Gastrocnemius medialis (tissue), 4 donors: ENCODE measurements at regions not wholly inside any gene's neighbourhood (a gene's known extent, or its start where the extent isn't known, plus 50 kb on each side); places are given as distances from the start of the nearest gene placed in this dataset.
A peak's percentile ranks its signal among the peaks of the same experiment; 100 is the strongest.

Experiments
- ATAC-seq, 2 donors: fragments of 150-250 bp; one replicate each; pipeline ENCODE4 v1.9.1; 2016
- DNase-seq, 2 donors: peaks; one replicate each; pipeline ENCODE4 v3.0.0-alpha.2; 2019
- H3K27ac ChIP-seq, 4 donors: fragments of 200-600 bp; sonication (generic); 1 replicate in 1 of 4; 2 replicates in 3 of 4; pipeline ENCODE4 v1.5.1; 2016 to 2018; ENCODE audit warnings: mild to moderate bottlenecking in 2 of 4, moderate library complexity in 1 of 4
- H3K27me3 ChIP-seq, 3 donors: fragments of 200-600 bp; sonication (generic) in 2 of 3; 1 replicate in 1 of 3; 2 replicates in 2 of 3; pipeline versions ENCODE4 v1.5.1 to v1.6.0; 2016 to 2019; ENCODE audit warnings: mild to moderate bottlenecking in 1 of 3, moderate library complexity in 1 of 3
- H3K36me3 ChIP-seq, 2 donors: fragments of 200-600 bp; sonication (generic) in 1 of 2; one replicate each; pipeline ENCODE4 v1.5.1; 2017 to 2018
- H3K4me1 ChIP-seq, 2 donors: fragments of 200-600 bp; sonication (generic) in 1 of 2; one replicate each; pipeline ENCODE4 v1.5.1; 2016 to 2017; ENCODE audit warnings: mild to moderate bottlenecking in 2 of 2
- H3K4me3 ChIP-seq, 4 donors: fragments of 200-600 bp; sonication (generic) in 3 of 4; 1 replicate in 1 of 4; 2 replicates in 3 of 4; pipeline ENCODE4 v1.5.1; 2016 to 2019; ENCODE audit warnings: mild to moderate bottlenecking in 2 of 4
- H3K9me3 ChIP-seq, 3 donors: fragments of 200-600 bp; sonication (generic) in 2 of 3; 1 replicate in 1 of 3; 2 replicates in 2 of 3; pipeline ENCODE4 v1.5.1; 2016 to 2019
- CTCF ChIP-seq, 5 experiments: fragments of 450-650 bp in 3 of 5; fragments of 200-600 bp in 2 of 5; sonication (generic) in 2 of 5; IDR thresholded peaks in 4 of 5; conservative IDR thresholded peaks in 1 of 5; 1 replicate in 4 of 5; 2 replicates in 1 of 5; pipeline ENCODE4 v1.5.1; 2016 to 2019; ENCODE audit warnings: antibody characterized with exemption in 5 of 5, mild to moderate bottlenecking in 3 of 5, moderate library complexity in 3 of 5
- POLR2A ChIP-seq, 2 donors: fragments of 450-650 bp; IDR thresholded peaks; one replicate each; pipeline ENCODE4 v1.6.1; 2017; ENCODE audit warnings: antibody characterized with exemption in 2 of 2, mild to moderate bottlenecking in 2 of 2, moderate library complexity in 2 of 2
- in situ Hi-C, 4 donors: fragments of 200-750 bp; cut with MboI; loops; one replicate each; pipeline versions ENCODE4 v1.15.0 to v1.8.0; 2017; ENCODE audit warnings: low sequenced_read_pairs in 4 of 4
- intact Hi-C: fragments of 100-400 bp; cut with DNase I; formaldehyde crosslinking; loops from one replicate; pipeline ENCODE4 v1.15.1; 2023; ENCODE audit warnings: low total_unique reads

- intact Hi-C loops = no loop called here
- Histone ChIP-seq H3K36me3 (no peaks in the 10 kb centered on the region), H3K9me3 (no peaks in the 10 kb centered on the region), H3K27ac (no peak overlapping the region), H3K4me1 (peaks cover 5 to 9% of the 10 kb centered on the region in 2 donors), H3K27me3 (no peaks in the 10 kb centered on the region), H3K4me3 (no peak overlapping the region)
- DNase-seq (no peak), ATAC-seq (no peak)
- TF ChIP-seq CTCF (IDR thresholded peaks at IDR 0.05 in 4 of 5, conservative IDR thresholded peaks at IDR 0.05 in 1 of 5) (no peak), POLR2A (IDR thresholded peaks at IDR 0.05) (no peak)
- in situ Hi-C loops = no loop called here
Measured at GRCh38 chr3:159789742-159790635, 198.6 kb upstream of the IL12A start.

GRCh38 chr3:159791336-159791735 is 197.3 kb upstream of the IL12A start:
- no peak overlapping the region for H3K4me3 ChIP-seq
- no peak for DNase-seq
- H3K27ac ChIP-seq = no peak overlapping the region
- no peak for TF ChIP-seq CTCF (IDR thresholded peaks at IDR 0.05 in 4 of 5, conservative IDR thresholded peaks at IDR 0.05 in 1 of 5)
- no peak for TF ChIP-seq POLR2A (IDR thresholded peaks at IDR 0.05)
- in situ Hi-C loops = no loop called here
- H3K9me3 ChIP-seq = no peaks in the 10 kb centered on the region
- no peaks in the 10 kb centered on the region for H3K27me3 ChIP-seq
- ATAC-seq = no peak
- no peaks in the 10 kb centered on the region for H3K36me3 ChIP-seq
- peaks cover 5 to 9% of the 10 kb centered on the region in 2 donors for H3K4me1 ChIP-seq
- intact Hi-C loops = no loop called here

GRCh38 chr3:159792070-159792469 is 196.6 kb upstream of the IL12A start:
- intact Hi-C loops = no loop called here
- ATAC-seq (no peak), DNase-seq (no peak)
- Histone ChIP-seq H3K9me3 (no peaks in the 10 kb centered on the region), H3K36me3 (no peaks in the 10 kb centered on the region), H3K4me3 (no peak overlapping the region), H3K27me3 (no peaks in the 10 kb centered on the region), H3K27ac (no peak overlapping the region), H3K4me1 (peaks cover 5 to 7% of the 10 kb centered on the region in 2 donors)
- in situ Hi-C loops = no loop called here
- TF ChIP-seq CTCF (IDR thresholded peaks at IDR 0.05 in 4 of 5, conservative IDR thresholded peaks at IDR 0.05 in 1 of 5) (no peak), POLR2A (IDR thresholded peaks at IDR 0.05) (no peak)

- no peak for ATAC-seq
- DNase-seq = no peak
Measured at GRCh38 chr3:159795042-159795441, 193.6 kb upstream of the IL12A start.

More at GRCh38 chr3:159795042-159795441, 193.6 kb upstream of the IL12A start:
- intact Hi-C loops (no loop called here), in situ Hi-C loops (no loop called here)
- Histone ChIP-seq H3K4me3 (no peak overlapping the region), H3K9me3 (no peaks in the 10 kb centered on the region), H3K27me3 (no peaks in the 10 kb centered on the region), H3K36me3 (no peaks in the 10 kb centered on the region), H3K27ac (peak overlapping the region in 2 of 4 donors; percentile 6 to 10), H3K4me1 (no peaks in the 10 kb centered on the region)
- TF ChIP-seq CTCF (IDR thresholded peaks at IDR 0.05 in 4 of 5, conservative IDR thresholded peaks at IDR 0.05 in 1 of 5) (no peak), POLR2A (IDR thresholded peaks at IDR 0.05) (no peak)
